Astrocyte (in vitro differentiated cells and primary cell): ENCODE measurements at regions not wholly inside any gene's neighbourhood (a gene's known extent, or its start where the extent isn't known, plus 50 kb on each side); places are given as distances from the start of the nearest gene placed in this dataset.
A peak's percentile ranks its signal among the peaks of the same experiment; 100 is the strongest.

Source experiments
- DNase-seq: peaks from one replicate; pipeline ENCODE4 v3.0.0-alpha.2; 2010; ENCODE audit warnings: low read depth
- FAIRE-seq: peaks from 2 replicates; lab custom pipeline; 2011; peaks lifted over from hg19 to GRCh38; lab: Jason Lieb, UNC
- H2AFZ ChIP-seq: 2 replicates; pipeline ENCODE4 v1.6.0; 2012; ENCODE audit warnings: low read depth, low read length, inconsistent platforms
- H3K27ac ChIP-seq: 2 replicates; pipeline ENCODE4 v1.5.1; 2011; ENCODE audit warnings: low read depth, low read length, inconsistent platforms
- H3K27me3 ChIP-seq: 2 replicates; pipeline ENCODE4 v1.6.0; 2011; ENCODE audit warnings: low read length, inconsistent platforms; ENCODE audit not compliant: insufficient read depth
- H3K36me3 ChIP-seq: 2 replicates; pipeline ENCODE4 v1.5.1; 2011; ENCODE audit warnings: low read length, inconsistent platforms; ENCODE audit not compliant: insufficient read depth
- H3K4me1 ChIP-seq: 2 replicates; pipeline ENCODE4 v1.5.1; 2011; ENCODE audit warnings: low read length, inconsistent platforms; ENCODE audit not compliant: insufficient read depth
- H3K4me2 ChIP-seq: 2 replicates; pipeline ENCODE4 v1.6.0; 2012; ENCODE audit warnings: low read length, inconsistent platforms
- H3K4me3 ChIP-seq: 2 replicates; pipeline ENCODE4 v1.5.1; 2011; ENCODE audit warnings: low read depth, mild to moderate bottlenecking, low read length, inconsistent platforms; ENCODE audit not compliant: insufficient read depth
- H3K79me2 ChIP-seq: 2 replicates; pipeline ENCODE4 v1.6.0; 2012; ENCODE audit warnings: mild to moderate bottlenecking, low read length, inconsistent platforms; ENCODE audit not compliant: insufficient read depth
- H3K9ac ChIP-seq: 2 replicates; pipeline ENCODE4 v1.6.0; 2012; ENCODE audit warnings: mild to moderate bottlenecking, low read length, inconsistent platforms
- H3K9me3 ChIP-seq: 2 replicates; pipeline ENCODE4 v1.5.1; 2012; ENCODE audit warnings: low read depth, mild to moderate bottlenecking, low read length, inconsistent platforms; ENCODE audit not compliant: insufficient read depth
- H4K20me1 ChIP-seq: 2 replicates; pipeline ENCODE4 v1.6.0; 2012; ENCODE audit warnings: low read length, inconsistent platforms; ENCODE audit not compliant: insufficient read depth
- H3K27ac Mint-ChIP-seq: one replicate; pipeline ENCODE4 v1.8.0; 2021; ENCODE audit warnings: mild to moderate bottlenecking, mixed read lengths; ENCODE audit not compliant: unreplicated experiment
- H3K27me3 Mint-ChIP-seq: one replicate; pipeline ENCODE4 v1.8.0; 2021; ENCODE audit warnings: low read depth, mixed read lengths; ENCODE audit not compliant: unreplicated experiment
- H3K36me3 Mint-ChIP-seq: one replicate; pipeline ENCODE4 v1.8.0; 2021; ENCODE audit warnings: low read depth, mixed read lengths; ENCODE audit not compliant: unreplicated experiment
- H3K4me1 Mint-ChIP-seq: one replicate; pipeline ENCODE4 v1.8.0; 2021; ENCODE audit warnings: low read depth, mixed read lengths; ENCODE audit not compliant: unreplicated experiment
- H3K4me3 Mint-ChIP-seq: one replicate; pipeline ENCODE4 v1.8.0; 2021; ENCODE audit warnings: mild to moderate bottlenecking, moderate library complexity, mixed read lengths; ENCODE audit not compliant: unreplicated experiment
- H3K9me3 Mint-ChIP-seq: one replicate; pipeline ENCODE4 v1.8.0; 2021; ENCODE audit warnings: mild to moderate bottlenecking, mixed read lengths; ENCODE audit not compliant: unreplicated experiment
- CTCF ChIP-seq: IDR thresholded peaks from 2 replicates; pipeline ENCODE4 v1.5.1; 2011; ENCODE audit warnings: low read depth, mild to moderate bottlenecking, inconsistent platforms, low read length, moderate library complexity; ENCODE audit not compliant: insufficient read depth
- EZH2 ChIP-seq: IDR thresholded peaks from 2 replicates; pipeline ENCODE4 v1.6.1; 2012; ENCODE audit warnings: mild to moderate bottlenecking, low read length, inconsistent platforms; ENCODE audit not compliant: insufficient read depth

DNA sequence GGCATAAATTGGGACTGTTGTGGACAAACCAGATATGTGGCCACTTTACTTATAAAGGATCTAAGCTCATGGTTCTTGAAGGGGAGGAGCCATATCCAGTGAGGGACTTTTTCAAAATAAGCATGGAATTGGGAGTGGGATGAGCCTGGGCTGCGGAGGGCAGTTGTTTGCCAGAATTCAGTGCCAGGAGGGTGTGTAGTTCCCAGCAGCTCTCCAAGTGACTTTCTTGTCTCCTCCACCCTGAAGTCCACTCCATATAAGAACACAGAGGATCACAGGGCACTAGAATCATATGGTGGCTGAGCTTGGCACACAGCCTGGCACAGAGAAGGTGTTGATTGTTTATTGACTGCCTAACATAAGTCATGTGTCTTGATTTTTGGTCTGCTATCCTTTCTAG, 121.1 kb downstream of the CAVIN4 start:
- H3K27me3 Mint-ChIP-seq, result peaks cover 8% of the 10 kb centered on the region
- no peaks in the 10 kb centered on the region for H3K9me3 ChIP-seq
- H2AFZ ChIP-seq, result no peak overlapping the region
- no peaks in the 10 kb centered on the region for H4K20me1 ChIP-seq
- H3K27me3 ChIP-seq, result no peaks in the 10 kb centered on the region
- H3K9ac ChIP-seq, result no peak overlapping the region
- no peak overlapping the region for H3K27ac Mint-ChIP-seq
- no peak overlapping the region for H3K4me3 ChIP-seq
- DNase-seq, result no peak
- H3K4me2 ChIP-seq, result no peak overlapping the region
- H3K27ac ChIP-seq, result no peak overlapping the region
- TF ChIP-seq CTCF (no peak), EZH2 (no peak)
- H3K36me3 ChIP-seq, result no peaks in the 10 kb centered on the region
- no peak overlapping the region for H3K4me3 Mint-ChIP-seq
- no peaks in the 10 kb centered on the region for H3K79me2 ChIP-seq
- H3K9me3 Mint-ChIP-seq, result no peaks in the 10 kb centered on the region
- no peaks in the 10 kb centered on the region for H3K4me1 ChIP-seq
- H3K36me3 Mint-ChIP-seq, result no peaks in the 10 kb centered on the region
- no peak for FAIRE-seq
- H3K4me1 Mint-ChIP-seq, result peaks cover 4% of the 10 kb centered on the region

- DNase-seq (no peak), FAIRE-seq (no peak)
- peaks cover 4% of the 10 kb centered on the region for H3K4me1 Mint-ChIP-seq
- no peaks in the 10 kb centered on the region for H3K27me3 ChIP-seq
- H3K4me3 Mint-ChIP-seq, result no peak overlapping the region
- no peak overlapping the region for H2AFZ ChIP-seq
- no peak overlapping the region for H3K9ac ChIP-seq
- no peaks in the 10 kb centered on the region for H3K36me3 Mint-ChIP-seq
- peaks cover 8% of the 10 kb centered on the region for H3K27me3 Mint-ChIP-seq
- no peak overlapping the region for H3K27ac Mint-ChIP-seq
- H3K9me3 ChIP-seq, result no peaks in the 10 kb centered on the region
- H3K9me3 Mint-ChIP-seq, result no peaks in the 10 kb centered on the region
- no peak overlapping the region for H3K27ac ChIP-seq
- H4K20me1 ChIP-seq, result no peaks in the 10 kb centered on the region
- H3K36me3 ChIP-seq, result no peaks in the 10 kb centered on the region
- no peak overlapping the region for H3K4me2 ChIP-seq
- H3K4me3 ChIP-seq, result no peak overlapping the region
- H3K79me2 ChIP-seq, result no peaks in the 10 kb centered on the region
- no peaks in the 10 kb centered on the region for H3K4me1 ChIP-seq
- TF ChIP-seq CTCF, result no peak
- TF ChIP-seq EZH2, result no peak
Measured at GRCh38 chr9:100699668-100700067, 121.8 kb downstream of the CAVIN4 start.

DNA sequence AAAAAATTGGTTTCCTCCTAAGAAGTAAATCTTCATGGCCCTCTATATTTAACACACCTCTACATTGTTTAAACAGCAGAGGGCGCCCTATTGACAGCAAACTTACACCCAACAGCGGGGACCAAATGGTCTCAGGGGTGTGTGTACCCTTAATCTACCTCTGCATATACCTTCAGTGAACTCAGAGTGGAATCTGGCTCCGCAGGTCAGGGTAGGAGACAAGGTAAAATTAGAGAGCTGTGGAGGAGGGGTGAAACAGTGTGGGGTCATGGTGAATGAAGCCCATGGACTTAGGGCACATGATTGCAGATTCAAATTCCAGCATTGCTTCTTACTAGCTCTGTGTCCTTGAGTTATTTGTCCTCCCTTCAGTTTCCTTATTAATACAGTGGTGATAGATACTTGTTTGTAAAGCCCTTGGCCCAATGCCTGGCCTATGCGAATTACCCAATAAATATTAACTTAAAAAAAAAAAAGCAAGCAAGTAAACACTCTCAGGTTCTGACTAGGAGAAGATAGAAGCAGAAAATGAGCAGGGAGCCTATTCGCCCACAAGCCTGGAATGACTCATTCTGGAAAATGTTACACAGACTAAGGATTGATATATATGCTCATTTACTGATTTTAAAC, 122.9 kb downstream of the CAVIN4 start:
- Histone ChIP-seq H3K36me3 (no peaks in the 10 kb centered on the region), H3K9ac (no peak overlapping the region), H3K4me3 (no peak overlapping the region), H3K27me3 (no peaks in the 10 kb centered on the region), H3K4me1 (no peaks in the 10 kb centered on the region), H3K27ac (no peak overlapping the region), H3K9me3 (no peaks in the 10 kb centered on the region), H3K79me2 (no peaks in the 10 kb centered on the region), H2AFZ (no peak overlapping the region), H3K4me2 (no peak overlapping the region), H4K20me1 (no peaks in the 10 kb centered on the region)
- H3K4me1 Mint-ChIP-seq, result peaks cover 4% of the 10 kb centered on the region
- H3K27me3 Mint-ChIP-seq, result peaks cover 8% of the 10 kb centered on the region
- no peaks in the 10 kb centered on the region for H3K9me3 Mint-ChIP-seq
- FAIRE-seq (no peak), DNase-seq (no peak)
- no peak overlapping the region for H3K4me3 Mint-ChIP-seq
- no peak overlapping the region for H3K27ac Mint-ChIP-seq
- TF ChIP-seq CTCF, result peak; percentile 8
- TF ChIP-seq EZH2, result no peak
- H3K36me3 Mint-ChIP-seq, result no peaks in the 10 kb centered on the region
